Inflammatory macrophage treated with lipopolysaccharide for 1 hour (primary cell): ENCODE measurements at regions not wholly inside any gene's neighbourhood (a gene's known extent, or its start where the extent isn't known, plus 50 kb on each side); places are given as distances from the start of the nearest gene placed in this dataset.

Experiments used
- DNase-seq, 2 donors: peaks; one replicate each; pipeline ENCODE4 v3.0.0-alpha.2; 2020 to 2022

DNA sequence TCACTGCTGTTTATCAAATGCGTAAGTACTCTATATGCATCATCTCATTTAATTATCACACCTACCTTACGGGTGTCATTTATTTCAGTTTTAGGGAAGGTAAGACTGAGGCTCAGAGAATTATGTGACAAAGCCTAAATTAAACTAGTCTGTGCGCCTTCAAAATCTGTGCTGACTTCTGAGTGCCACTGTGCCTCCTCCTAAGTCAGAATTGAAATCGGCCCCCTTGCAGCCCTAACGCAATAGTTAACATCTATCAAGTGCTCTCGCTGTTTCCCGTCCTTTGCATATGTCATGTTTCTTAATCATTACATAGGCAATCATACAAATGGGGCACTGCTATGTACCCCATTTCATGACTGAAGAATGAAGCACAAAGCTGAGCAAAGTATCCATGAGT, 79.0 kb upstream of the PDE10A start:
- no peak for DNase-seq

DNA sequence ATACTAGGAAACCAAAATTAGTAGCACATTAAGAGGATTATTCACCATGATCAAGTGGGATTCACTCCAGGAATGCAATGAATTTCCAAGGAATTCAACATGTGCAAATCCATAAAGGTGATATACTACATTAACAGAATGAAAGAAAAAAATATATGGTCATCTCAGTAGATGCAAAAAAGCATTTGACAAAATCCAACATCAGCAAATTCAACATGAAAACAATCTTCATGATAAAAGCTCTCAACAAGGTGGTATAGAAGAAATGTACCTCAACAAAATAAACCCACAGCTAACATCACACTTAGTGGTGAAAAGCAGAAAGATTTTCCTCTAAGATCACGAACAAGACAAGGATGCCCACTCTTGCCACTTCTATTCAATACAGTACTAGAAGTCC, 74.4 kb upstream of the PDE10A start:
- DNase-seq, result no peak

DNA sequence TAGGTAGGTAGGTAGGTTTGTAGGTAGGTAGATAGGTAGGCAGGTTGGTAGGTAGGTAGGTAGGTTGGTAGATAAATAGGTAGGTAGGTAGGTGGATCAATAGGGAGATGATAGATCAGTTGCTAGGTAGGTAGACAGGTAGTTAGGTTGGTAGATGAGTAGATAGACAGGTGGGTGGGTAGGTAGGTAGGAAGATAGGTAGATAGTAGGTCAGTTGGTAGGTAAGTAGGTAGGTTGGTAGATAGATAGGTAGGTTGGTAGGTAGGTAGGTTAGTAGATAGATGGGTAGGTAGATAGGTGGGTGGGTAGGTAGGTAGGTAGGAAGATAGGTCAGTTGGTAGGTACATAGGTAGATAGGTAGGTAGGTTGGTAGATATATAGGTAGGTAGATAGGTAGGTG, 72.0 kb upstream of the PDE10A start:
- DNase-seq, result no peak

DNA sequence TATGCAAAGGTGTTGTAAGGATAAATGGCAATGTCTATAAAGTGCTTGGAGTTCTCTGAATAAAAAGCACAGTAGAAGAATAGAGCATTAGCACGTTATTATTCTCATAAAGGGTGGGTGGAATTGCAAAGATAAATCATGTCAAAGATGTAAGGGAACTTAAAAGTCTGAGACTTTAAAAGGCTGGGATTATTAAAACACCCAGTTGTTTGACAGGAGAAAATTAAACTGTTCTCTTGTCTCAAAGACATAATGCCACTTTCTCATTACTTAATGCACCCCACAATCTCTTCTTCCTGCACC, 70.4 kb upstream of the PDE10A start:
- DNase-seq, result no peak

DNA sequence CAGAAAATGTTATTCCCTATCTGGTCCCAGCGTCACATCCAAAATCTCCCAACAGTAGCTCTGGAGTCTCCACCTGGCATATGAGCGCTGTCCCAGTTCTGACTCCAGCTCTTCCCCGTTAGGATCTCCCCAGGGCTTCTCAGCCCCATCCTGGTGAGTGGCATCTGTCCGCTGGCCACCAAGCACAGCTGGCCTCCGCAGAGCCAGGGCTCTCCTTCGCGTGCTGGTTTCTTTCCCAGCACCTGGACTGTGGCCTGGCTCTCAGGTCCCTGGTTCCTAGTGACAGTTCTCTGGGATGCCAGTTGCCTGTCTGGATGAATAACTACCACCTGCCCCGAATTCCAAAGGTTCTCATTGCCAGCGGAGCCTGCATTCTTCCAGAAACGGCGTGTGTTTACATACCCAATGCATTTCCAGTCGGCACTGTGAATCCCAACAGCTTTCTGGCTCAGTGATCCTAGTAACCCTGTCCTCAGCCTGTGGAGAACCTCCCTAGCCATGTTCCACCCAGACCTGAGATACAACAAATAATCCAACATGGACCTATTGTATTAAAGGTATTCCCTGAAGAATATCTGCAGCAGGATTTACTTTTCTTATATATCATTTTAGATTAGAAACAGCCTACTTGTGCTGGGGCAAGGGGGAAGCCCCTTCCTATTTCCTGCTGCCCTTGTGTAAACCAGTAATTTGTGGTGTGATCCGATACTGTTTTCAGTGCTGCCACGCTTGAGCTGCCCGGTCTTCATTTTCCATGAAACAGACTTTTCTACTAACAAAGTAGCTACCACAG, 69.9 kb upstream of the PDE10A start:
- DNase-seq, result no peak

DNA sequence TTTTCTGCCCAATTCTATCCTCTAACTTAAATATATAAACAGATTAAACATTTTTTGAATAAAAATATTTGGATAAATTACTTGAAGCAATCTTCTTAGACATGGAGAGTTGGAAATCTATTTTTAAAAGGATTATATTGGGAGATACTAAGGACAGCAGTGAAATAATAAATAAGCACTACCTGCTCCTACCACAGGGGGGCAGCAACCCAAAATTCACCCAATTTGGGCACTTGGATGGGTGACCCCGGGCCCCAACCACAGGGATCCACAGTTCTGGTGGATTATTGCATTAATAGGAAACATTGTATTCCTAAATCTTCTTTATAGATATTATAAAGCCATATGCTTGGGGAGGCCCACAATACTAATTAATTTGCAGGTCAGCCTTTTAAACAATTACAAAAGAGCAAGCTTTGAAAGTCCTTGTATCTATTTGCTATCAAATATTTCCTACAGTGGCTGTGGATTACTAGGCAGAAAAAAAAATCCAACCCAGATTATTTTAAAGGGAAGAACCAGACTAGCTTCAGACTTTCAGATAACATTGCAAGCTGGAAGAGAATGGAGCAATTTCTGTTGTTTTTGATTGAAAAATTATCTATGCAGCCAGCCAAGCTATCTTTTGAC, 66.4 kb upstream of the PDE10A start:
- DNase-seq, result peak; percentile 1 to 62

DNA sequence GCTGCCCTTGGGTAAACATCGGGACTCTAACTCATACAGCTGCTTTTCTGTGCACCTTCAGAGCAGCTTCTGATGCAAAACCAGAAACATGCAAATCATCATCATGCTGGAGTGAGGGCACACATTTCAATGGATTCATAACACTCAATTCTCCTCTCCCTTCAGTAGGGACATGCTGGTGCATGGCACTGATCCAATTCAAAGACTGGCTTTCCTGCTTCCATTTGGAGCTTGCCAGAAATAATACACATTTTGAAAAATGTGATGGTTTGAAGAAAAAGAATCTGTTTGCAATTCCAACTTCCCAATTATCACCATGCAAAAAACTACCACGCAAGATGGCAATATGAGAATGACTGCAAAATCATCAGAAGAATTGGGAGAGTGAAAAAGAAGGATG, 65.2 kb upstream of the PDE10A start:
- DNase-seq, result no peak

DNA sequence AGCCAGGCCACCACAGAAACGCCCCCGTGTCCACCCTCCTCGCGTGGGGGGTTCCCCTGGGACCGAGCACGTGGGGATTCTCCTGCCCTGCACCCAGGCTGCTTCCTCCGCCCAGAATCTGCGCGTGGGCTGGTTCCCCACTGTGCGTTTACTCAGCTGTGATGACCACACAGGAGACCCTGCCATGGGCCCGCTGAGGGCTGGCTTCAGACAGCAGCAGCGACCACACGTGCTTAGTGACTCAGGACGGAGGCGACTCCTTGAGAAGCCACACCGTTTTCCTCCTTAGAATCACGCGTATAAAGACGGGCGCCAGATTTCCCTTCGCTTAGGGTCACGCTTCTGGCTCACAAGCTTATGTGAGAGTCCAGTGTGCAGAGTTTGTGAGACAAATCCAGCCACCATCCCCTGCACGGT, 63.9 kb upstream of the PDE10A start:
- DNase-seq, result no peak

DNA sequence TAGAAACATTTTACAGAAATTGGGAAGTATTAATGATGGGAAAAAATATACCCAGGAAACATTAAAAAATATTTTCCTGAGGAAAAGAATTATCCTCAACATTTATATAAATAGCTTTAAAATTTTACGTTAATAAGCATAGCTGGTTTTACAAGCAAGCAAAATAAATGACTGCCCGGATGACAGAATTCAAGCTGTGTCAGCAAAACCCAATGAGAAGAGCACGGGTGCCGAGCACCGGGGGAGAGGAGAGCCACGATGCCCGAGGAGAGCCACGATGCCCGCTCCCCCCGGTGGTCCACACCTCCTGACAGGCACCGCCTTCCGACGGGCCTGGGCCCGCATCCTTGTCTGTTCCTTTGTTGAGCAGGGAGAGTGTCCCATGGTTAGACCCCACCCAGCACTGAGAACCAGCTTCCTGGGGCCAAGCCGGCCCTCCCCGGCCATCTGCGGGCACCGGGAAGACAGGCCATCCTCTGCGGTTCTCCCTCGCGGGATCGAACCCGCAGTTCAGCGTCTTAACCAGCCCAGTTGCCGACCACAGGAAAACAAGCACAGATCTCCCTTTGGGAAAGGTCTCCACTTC, 63.3 kb upstream of the PDE10A start:
- no peak for DNase-seq

DNA sequence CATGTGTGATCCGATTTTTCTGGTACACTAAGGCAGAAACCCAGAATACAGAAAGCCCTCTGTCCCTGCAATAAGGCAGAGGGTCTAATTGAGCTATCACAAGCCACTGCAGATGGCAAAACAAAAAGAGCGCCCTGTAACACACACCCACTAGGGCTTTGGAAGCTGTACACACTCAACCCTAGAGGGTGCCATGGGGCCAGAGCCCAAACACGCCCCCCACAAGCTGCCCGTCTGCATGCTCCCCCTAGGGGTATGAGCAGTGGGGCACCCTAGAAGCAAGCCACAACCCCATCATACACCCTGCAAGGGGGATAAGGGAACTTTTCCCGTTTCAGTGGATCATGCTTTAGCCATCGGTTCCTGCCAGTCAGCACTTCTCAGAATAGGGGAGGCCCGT, 62.2 kb upstream of the PDE10A start:
- DNase-seq, result no peak

DNA sequence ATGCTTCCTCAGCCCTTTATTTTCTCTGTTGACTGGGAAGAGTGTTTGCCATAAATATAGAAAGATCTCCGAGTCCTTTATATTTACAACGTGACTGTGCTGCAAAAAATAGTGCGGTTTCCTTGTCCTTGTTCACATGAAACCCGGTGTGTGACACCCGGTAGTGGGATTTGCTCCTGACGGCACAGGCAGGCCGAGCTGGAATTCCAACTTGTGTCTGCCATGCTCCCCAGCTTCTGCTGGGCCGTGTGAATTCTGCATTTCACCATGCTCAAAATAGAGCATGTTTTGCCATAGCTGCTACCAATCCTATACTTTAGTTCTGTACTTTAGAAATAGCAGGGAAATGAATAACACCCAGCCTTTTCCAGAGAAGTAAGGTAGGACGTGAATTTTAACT, 60.3 kb upstream of the PDE10A start:
- no peak for DNase-seq

DNA sequence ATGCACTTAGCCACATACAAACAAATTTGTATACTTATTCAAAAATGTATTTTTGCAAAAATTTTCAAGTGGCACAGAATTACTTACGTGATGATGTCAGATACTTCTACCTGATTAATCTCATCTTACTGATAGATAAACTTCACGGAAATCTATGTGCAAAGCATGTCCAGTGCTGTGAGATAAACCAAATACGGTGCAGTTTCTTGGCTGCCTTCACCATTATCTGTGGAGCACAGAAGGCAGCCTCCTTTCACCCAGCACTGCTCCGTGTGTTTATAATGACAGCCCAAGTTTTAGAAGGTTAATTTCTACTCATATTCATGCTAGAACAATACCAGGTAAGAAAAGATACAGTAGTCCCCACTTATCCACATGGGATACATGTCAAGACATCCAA, 59.0 kb upstream of the PDE10A start:
- no peak for DNase-seq

DNA sequence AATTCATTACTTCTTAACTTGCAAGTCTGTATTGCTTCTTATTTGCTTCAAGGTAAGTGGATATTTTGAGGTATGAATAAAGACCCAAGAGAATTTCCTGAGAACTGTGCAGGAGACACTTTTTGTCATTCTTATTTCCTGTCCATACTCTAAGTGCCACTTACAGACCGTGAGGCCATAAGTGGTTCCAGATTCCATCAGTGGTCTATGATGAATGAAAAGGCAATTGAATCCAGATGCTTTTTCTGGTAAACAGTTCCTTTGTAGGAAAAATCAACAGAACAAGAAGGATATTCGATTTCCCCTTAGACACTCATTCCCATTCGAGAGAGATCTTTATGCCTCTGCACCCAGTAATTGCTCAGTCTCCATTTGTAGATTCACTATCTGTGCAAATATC, 58.3 kb upstream of the PDE10A start:
- no peak for DNase-seq

DNA sequence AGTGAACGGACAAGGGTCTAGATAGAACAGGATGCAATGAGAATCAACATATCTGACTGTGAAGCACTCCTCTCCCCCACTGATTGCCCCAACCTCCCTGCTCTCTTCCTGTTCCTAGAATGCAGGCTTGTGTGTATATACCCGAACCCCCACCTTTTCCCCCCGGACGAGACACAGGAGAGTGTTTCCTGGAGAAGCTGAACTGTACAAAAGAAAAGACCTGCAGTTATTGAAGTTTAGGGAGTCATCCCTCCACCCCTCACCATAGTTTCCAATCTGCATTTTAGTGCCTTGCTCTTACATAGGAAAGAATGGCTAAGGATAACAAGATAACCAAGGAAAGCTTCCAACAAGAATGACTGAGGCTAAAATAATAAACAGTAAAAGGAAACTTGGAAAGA, 55.5 kb upstream of the PDE10A start:
- DNase-seq, result no peak

DNA sequence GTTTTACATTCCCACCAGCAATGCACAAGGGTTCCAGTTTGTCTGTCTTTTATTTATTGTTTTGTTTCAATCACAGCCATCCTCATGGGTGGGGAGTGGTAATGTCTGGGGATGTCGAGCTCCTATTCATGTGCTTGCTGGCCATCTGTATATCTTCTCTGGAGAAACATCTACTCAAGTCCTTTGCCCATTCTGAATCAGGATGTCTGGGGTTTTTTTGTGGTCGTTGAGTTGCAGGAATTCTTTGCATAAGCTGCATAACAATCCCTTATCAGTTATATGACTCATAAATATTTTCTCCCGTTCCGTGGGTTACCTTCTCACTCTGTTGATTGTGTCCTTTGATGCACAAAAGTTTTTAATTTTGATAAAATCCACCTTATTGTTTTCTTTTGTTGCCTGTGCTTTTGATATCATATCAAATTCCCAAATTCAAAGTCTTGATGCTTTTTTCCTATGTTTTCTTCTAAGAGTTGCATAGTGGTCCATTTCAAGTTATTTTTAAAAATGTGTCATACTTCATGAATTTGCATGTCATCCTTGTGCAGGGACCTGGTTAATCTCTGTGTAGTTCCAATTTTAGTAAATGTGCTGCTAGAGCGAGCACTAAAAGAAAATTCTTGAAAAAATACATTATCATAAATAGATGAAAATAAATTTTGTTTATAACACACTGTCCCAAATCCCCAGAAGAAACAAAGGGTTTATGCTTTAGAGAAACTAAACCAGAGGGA, 54.9 kb upstream of the PDE10A start:
- DNase-seq, result no peak

DNA sequence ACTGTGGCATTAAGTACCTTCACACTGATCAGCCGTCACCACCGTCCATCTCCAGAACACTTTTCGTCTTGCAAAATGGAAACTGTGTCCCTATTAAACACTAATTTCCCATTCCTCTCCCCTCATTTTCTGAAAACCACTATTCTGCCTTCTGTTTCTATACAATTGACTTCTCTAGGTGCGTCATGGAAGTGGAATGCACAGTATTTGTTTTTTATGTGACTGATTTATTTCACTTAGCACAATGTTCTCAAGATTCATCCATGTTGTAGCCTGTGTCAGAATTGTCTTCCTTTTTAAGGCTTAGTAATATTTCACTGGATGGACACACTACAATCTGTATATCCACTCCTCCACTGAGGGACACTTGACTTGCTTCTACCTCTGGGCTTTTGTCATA, 53.8 kb upstream of the PDE10A start:
- no peak for DNase-seq

DNA sequence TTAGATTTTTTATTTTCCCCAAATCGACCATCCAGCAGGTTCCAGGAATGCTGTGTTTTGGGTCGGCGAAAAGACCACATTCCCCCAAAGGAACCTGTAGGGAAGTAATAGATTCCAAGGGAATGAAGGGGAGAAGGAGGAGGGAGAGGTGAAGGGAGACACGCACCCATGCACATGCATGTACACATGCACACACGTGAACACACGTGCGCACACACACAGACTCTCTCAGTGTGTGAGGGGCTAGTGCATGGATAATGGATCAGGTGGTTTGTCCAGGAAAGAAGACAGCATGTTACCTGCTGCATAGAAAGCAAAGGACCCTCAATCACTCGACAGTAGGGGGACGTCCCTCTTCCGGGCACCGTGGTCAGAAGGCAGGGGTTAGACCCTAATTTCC, 52.4 kb upstream of the PDE10A start:
- no peak for DNase-seq

DNA sequence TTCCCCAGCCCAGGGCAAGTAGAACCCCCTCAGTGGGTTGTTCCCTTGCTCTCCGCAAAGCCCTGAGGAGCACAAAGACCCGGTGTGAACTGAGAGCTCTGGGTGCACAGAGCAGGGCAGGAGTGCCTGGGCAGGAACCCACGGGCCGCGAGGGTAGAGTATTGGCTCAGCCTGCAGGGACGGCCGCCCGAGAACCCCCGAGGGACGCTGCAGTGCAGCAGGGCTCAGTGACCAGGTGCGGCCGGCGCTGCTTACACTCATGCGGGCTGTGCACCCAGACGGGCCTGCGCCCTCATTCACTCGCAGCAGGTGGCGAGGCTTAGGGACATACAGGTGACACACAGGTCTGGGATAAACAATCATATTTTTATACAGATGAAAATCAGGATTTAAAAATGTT, 51.9 kb upstream of the PDE10A start:
- no peak for DNase-seq

DNA sequence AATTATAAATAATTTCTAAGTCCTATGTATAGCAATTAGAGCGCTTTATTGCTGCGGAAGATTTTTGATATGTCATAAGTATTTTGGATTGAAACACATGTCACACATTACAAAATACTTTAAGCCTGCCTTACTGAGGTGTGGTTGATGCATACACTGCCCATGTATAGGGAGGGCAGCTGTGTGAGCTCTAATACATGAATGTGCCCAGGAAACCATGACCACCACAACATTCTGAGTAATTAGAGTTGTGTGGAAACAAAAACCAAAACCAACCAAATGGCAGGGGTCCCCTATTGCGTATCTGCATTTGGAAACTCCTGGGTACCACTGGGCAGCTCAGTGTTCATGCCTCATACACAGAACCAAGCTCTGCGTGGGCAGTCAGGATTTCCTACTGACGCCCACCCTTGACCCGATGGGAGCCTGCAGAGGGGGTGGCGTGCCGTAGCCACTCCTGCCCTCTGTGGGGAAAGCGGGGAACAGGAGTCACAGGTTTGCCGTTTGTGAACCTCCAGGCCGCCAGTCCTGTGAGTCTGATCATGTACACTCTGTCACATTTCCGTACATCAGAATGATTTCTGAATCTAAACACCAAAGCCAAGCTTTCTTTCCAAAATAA, 50.9 kb upstream of the PDE10A start:
- DNase-seq, result no peak
